GM12878 (cell line): ENCODE measurements at regions not wholly inside any gene's neighbourhood (a gene's known extent, or its start where the extent isn't known, plus 50 kb on each side); places are given as distances from the start of the nearest gene placed in this dataset.

Source experiments
- ATAC-seq: fragments of 200-7000 bp; cut with Tn5 transposase; 3 replicates; pipeline ENCODE4 v1.9.1; 2020; ENCODE audit warnings: mild to moderate bottlenecking, moderate library complexity
- BruUV-seq: library from RNA; stranded (reverse); fragments of 400-500 nt; replicated peaks from 2 replicates; lab custom pipeline; 2021; lab: Mats Ljungman, UMichigan
- CTCF ChIA-PET: fragments of 300-600 bp; sonication (Branson Sonifier 250); formaldehyde crosslinking; extraction: SDS; loops from one replicate; lab custom pipeline; 2021; ENCODE audit warnings: inconsistent platforms; lab: Yijun Ruan, JAX
- POLR2A ChIA-PET: fragments of 350-600 bp; formaldehyde crosslinking; extraction: SDS; loops from one replicate; lab custom pipeline; 2021; ENCODE audit warnings: inconsistent platforms; lab: Charles Lee
- RAD21 ChIA-PET: fragments of 300-600 bp; sonication (Branson Sonifier 250); formaldehyde crosslinking; loops from one replicate; lab custom pipeline; 2023; ENCODE audit warnings: antibody characterized with exemption; ENCODE audit not compliant: unreplicated experiment; lab: Charles Lee
- SMC1A ChIA-PET: fragments of 300-600 bp; sonication (Branson Sonifier 250); formaldehyde crosslinking; loops from one replicate; lab custom pipeline; 2023; ENCODE audit not compliant: unreplicated experiment, uncharacterized antibody; lab: Charles Lee
- DNase-seq: peaks from one replicate; pipeline ENCODE4 v3.0.0-alpha.2; 2011; ENCODE audit warnings: low read depth, low spot score
- FAIRE-seq: peaks from 3 replicates; lab custom pipeline; 2011; peaks lifted over from hg19 to GRCh38; lab: Jason Lieb, UNC
- H2AFZ ChIP-seq: 2 replicates; pipeline ENCODE4 v1.6.0; 2011; ENCODE audit warnings: low read depth, low read length, control low read depth; ENCODE audit not compliant: control insufficient read depth
- H3K27ac ChIP-seq: 2 replicates; pipeline ENCODE4 v1.5.1; 2011; ENCODE audit warnings: control low read depth; ENCODE audit not compliant: control insufficient read depth, insufficient read depth
- H3K27me3 ChIP-seq, 2 experiments: replicated peaks in 1 of 2; 2 replicates each; pipeline versions ENCODE4 v1.6.0 to v1.6.1; 2011; ENCODE audit warnings: low read length in 1 of 2; ENCODE audit not compliant: control insufficient read depth in 2 of 2, insufficient read depth in 2 of 2
- H3K36me3 ChIP-seq, 2 experiments: 2 replicates each; pipeline ENCODE4 v1.5.1; 2011; ENCODE audit warnings: low read length in 1 of 2; ENCODE audit not compliant: control insufficient read depth in 2 of 2, insufficient read depth in 2 of 2
- H3K4me1 ChIP-seq: 2 replicates; pipeline ENCODE4 v1.6.1; 2011; ENCODE audit warnings: mild to moderate bottlenecking, low read length, moderate library complexity, mixed read lengths; ENCODE audit not compliant: control insufficient read depth, insufficient read depth
- H3K4me2 ChIP-seq: 2 replicates; pipeline ENCODE4 v1.6.0; 2011; ENCODE audit warnings: control low read depth; ENCODE audit not compliant: control insufficient read depth, insufficient read depth
- H3K4me3 ChIP-seq: fragments of 200-600 bp; sonication (generic); 2 replicates; pipeline ENCODE4 v1.5.1; 2016
- H3K79me2 ChIP-seq: 2 replicates; pipeline ENCODE4 v1.6.0; 2011; ENCODE audit warnings: low read length; ENCODE audit not compliant: control insufficient read depth, insufficient read depth
- H3K9ac ChIP-seq: 2 replicates; pipeline ENCODE4 v1.8.0; 2011; ENCODE audit warnings: low read length, control low read depth, mixed read lengths; ENCODE audit not compliant: control insufficient read depth, insufficient read depth
- H3K9me3 ChIP-seq: replicated peaks from 3 replicates; pipeline ENCODE4 v1.5.1; 2011; ENCODE audit warnings: mild to moderate bottlenecking, low read length; ENCODE audit not compliant: control insufficient read depth, insufficient read depth
- H4K20me1 ChIP-seq: 2 replicates; pipeline ENCODE4 v1.6.0; 2011; ENCODE audit not compliant: control insufficient read depth, insufficient read depth
- BCL11A ChIP-seq: IDR thresholded peaks from 2 replicates; pipeline ENCODE4 v1.6.1; 2011; ENCODE audit warnings: low read depth, low read length
- ESRRA ChIP-seq: IDR thresholded peaks from 2 replicates; pipeline ENCODE4 v1.6.1; 2012; ENCODE audit warnings: mild to moderate bottlenecking, low read length, improper control_type of control experiment
- HDAC2 ChIP-seq: fragments of 200-600 bp; sonication (generic); IDR thresholded peaks from 2 replicates; pipeline ENCODE4 v1.6.1; 2017
- KDM1A ChIP-seq: fragments of 200-600 bp; sonication (generic); IDR thresholded peaks from 2 replicates; pipeline ENCODE4 v1.6.1; 2016; ENCODE audit warnings: borderline replicate concordance
- MYC ChIP-seq: IDR thresholded peaks from 2 replicates; pipeline ENCODE4 v1.6.1; 2011; ENCODE audit warnings: mild to moderate bottlenecking, low read length, moderate library complexity, inconsistent platforms; ENCODE audit not compliant: insufficient read depth, insufficient replicate concordance, insufficient read length, severe bottlenecking
- NR2C2 ChIP-seq: IDR thresholded peaks from 2 replicates; pipeline ENCODE4 v1.6.1; 2011; ENCODE audit warnings: borderline replicate concordance, low read depth; ENCODE audit not compliant: control insufficient read depth, insufficient read length
- POLR2AphosphoS5 ChIP-seq: IDR thresholded peaks from 2 replicates; pipeline ENCODE4 v1.6.1; 2011; ENCODE audit warnings: mild to moderate bottlenecking, low read length, inconsistent platforms
- SIN3A ChIP-seq: IDR thresholded peaks from 2 replicates; pipeline ENCODE4 v1.6.1; 2012; ENCODE audit warnings: low read depth, low read length, improper control_type of control experiment
- SP1 ChIP-seq: IDR thresholded peaks from one replicate; pipeline ENCODE4 v1.6.1; 2011; ENCODE audit warnings: low read depth, low read length
- ZNF274 ChIP-seq: IDR thresholded peaks from one replicate; pipeline ENCODE4 v1.8.0; 2011; ENCODE audit not compliant: insufficient read length, insufficient read depth
- WGBS: methylation state at CpG from one replicate; pipeline ENCODE4 v1.1.6; 2016; ENCODE audit warnings: low lambda C conversion rate; ENCODE audit not compliant: insufficient replicate concordance, insufficient coverage; ENCODE audit errors: missing lambda C conversion rate; 5-methylcytosine and 5-hydroxymethylcytosine counted together
- in situ Hi-C: fragments of 300-500 bp; cut with MboI; formaldehyde crosslinking; loops from 9 replicates; pipeline ENCODE4 v1.14.3; 2018; ENCODE audit warnings: mixed read lengths
- intact Hi-C: fragments of 100-400 bp; cut with micrococcal nuclease; formaldehyde crosslinking; loops from one replicate; pipeline ENCODE4 v1.14.2; 2022; ENCODE audit not compliant: unreplicated experiment
- TF ChIP-seq, protein P1 (sequence below): fragments of 450-650 bp; IDR thresholded peaks from 2 replicates; pipeline ENCODE4 v1.6.1; 2016; ENCODE audit warnings: mild to moderate bottlenecking, moderate library complexity, borderline replicate concordance
- TF ChIP-seq, protein P2 (sequence below): fragments of 450-650 bp; formaldehyde crosslinking; IDR thresholded peaks from 2 replicates; pipeline ENCODE4 v1.5.0; 2022; ENCODE audit warnings: mild to moderate bottlenecking, missing genetic modification characterization

DNA sequence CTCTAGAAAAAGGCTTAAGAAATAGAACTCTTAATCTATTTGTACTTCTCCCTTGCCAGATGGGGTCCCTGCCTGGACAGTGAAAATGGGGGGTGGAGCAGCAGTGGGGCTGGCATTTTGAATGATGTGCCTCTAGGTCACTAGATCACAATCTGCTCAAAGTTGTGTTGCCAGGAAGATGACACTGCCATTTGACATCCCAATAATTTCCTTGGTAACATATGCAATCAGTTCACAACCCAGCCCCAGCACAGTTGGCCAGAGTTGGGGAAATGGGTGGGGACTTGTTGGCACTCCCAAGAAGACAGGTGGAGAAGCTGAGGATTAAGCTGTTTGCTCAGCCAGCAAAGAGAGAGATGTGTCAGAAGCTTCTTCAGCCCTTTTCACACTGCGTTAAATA, 558.3 kb upstream of the KLHL29 start (continued):
- no peak for TF ChIP-seq BCL11A
- no peak for TF ChIP-seq ESRRA

DNA sequence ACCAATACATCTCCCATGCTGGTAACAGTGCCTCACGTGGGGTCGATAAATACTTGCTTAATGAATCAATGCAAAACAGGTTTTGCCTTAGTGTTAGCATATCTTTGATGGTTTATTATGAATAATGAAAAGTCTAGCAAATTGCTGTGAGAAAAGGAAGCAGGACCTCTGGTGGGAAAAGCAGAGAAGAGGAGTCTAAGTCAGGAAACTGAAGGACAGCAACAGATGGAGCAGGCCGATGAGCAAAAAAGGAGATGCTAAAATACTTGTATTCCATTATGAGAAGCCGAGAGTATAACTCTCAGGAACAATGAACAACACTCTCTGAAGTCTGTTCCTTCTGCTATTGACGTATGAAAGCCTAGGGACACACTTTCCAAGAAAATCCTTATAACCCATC, 555.2 kb upstream of the KLHL29 start:
- in situ Hi-C loops: no loop called here

DNA sequence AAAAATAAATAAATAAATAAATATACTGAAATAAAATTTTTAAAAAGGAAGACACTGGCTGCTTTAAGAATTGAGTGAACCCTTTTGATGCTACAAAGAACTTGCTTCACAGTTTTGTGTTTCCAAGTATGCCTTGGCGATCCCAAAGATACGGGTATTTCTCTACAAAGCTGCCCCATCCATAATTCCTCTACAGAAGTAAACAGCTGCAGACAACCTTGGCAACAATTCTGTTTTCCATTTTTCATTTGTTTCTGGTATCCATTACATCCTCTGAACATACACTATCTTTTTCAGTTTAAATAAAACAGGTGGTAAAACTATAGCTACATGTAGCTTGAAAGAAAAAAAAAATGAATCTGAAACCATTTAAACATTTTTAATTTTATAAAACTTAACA, 552.8 kb upstream of the KLHL29 start:
- no peaks in the 10 kb centered on the region for H3K36me3 ChIP-seq
- H2AFZ ChIP-seq: no peak overlapping the region
- H3K4me2 ChIP-seq: no peak overlapping the region
- no peaks in the 10 kb centered on the region for H3K4me1 ChIP-seq
- POLR2A ChIA-PET: interaction anchor here (1.0 kb wide), 1 partner anchor 10 kb away, joined by 3 read pairs; no protein-coding TSS in a partner anchor
- no peak overlapping the region for H3K9ac ChIP-seq
- H3K79me2 ChIP-seq: no peaks in the 10 kb centered on the region
- no peak for ATAC-seq
- H3K27ac ChIP-seq: no peak overlapping the region
- no peaks in the 10 kb centered on the region for H3K9me3 ChIP-seq
- H3K4me3 ChIP-seq: no peak overlapping the region
- no peak for FAIRE-seq
- SMC1A ChIA-PET: no interaction called here
- in situ Hi-C loops (no loop called here), intact Hi-C loops (no loop called here)
- no peak for DNase-seq
- no TSS peak for BruUV-seq
- H3K27me3 ChIP-seq: no peaks in the 10 kb centered on the region; a peak in 1 of 4 replicates
- RAD21 ChIA-PET: no interaction called here
- no peaks in the 10 kb centered on the region for H4K20me1 ChIP-seq
- WGBS: 43% methylated on average over 2 of the region's 2 CpGs
- TF ChIP-seq, protein P1, sequence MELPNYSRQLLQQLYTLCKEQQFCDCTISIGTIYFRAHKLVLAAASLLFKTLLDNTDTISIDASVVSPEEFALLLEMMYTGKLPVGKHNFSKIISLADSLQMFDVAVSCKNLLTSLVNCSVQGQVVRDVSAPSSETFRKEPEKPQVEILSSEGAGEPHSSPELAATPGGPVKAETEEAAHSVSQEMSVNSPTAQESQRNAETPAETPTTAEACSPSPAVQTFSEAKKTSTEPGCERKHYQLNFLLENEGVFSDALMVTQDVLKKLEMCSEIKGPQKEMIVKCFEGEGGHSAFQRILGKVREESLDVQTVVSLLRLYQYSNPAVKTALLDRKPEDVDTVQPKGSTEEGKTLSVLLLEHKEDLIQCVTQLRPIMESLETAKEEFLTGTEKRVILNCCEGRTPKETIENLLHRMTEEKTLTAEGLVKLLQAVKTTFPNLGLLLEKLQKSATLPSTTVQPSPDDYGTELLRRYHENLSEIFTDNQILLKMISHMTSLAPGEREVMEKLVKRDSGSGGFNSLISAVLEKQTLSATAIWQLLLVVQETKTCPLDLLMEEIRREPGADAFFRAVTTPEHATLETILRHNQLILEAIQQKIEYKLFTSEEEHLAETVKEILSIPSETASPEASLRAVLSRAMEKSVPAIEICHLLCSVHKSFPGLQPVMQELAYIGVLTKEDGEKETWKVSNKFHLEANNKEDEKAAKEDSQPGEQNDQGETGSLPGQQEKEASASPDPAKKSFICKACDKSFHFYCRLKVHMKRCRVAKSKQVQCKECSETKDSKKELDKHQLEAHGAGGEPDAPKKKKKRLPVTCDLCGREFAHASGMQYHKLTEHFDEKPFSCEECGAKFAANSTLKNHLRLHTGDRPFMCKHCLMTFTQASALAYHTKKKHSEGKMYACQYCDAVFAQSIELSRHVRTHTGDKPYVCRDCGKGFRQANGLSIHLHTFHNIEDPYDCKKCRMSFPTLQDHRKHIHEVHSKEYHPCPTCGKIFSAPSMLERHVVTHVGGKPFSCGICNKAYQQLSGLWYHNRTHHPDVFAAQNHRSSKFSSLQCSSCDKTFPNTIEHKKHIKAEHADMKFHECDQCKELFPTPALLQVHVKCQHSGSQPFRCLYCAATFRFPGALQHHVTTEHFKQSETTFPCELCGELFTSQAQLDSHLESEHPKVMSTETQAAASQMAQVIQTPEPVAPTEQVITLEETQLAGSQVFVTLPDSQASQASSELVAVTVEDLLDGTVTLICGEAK: no peak
- TF ChIP-seq POLR2AphosphoS5 (no peak), HDAC2 (no peak), KDM1A (no peak)
- TF ChIP-seq, protein P2, sequence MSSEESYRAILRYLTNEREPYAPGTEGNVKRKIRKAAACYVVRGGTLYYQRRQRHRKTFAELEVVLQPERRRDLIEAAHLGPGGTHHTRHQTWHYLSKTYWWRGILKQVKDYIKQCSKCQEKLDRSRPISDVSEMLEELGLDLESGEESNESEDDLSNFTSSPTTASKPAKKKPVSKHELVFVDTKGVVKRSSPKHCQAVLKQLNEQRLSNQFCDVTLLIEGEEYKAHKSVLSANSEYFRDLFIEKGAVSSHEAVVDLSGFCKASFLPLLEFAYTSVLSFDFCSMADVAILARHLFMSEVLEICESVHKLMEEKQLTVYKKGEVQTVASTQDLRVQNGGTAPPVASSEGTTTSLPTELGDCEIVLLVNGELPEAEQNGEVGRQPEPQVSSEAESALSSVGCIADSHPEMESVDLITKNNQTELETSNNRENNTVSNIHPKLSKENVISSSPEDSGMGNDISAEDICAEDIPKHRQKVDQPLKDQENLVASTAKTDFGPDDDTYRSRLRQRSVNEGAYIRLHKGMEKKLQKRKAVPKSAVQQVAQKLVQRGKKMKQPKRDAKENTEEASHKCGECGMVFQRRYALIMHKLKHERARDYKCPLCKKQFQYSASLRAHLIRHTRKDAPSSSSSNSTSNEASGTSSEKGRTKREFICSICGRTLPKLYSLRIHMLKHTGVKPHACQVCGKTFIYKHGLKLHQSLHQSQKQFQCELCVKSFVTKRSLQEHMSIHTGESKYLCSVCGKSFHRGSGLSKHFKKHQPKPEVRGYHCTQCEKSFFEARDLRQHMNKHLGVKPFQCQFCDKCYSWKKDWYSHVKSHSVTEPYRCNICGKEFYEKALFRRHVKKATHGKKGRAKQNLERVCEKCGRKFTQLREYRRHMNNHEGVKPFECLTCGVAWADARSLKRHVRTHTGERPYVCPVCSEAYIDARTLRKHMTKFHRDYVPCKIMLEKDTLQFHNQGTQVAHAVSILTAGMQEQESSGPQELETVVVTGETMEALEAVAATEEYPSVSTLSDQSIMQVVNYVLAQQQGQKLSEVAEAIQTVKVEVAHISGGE (CRISPR knock-in tag): no peak
- CTCF ChIA-PET: no interaction called here

More for the DNA sequence above, 555.2 kb upstream of the KLHL29 start:
- DNase-seq: no peak
- WGBS: 10% methylated on average over 5 of the region's 5 CpGs
- ChIA-PET SMC1A (no interaction called here), CTCF (no interaction called here), POLR2A (no interaction called here), RAD21 (no interaction called here)
- Histone ChIP-seq H3K4me3 (no peak overlapping the region), H2AFZ (no peak overlapping the region), H4K20me1 (no peaks in the 10 kb centered on the region), H3K36me3 (no peaks in the 10 kb centered on the region), H3K4me2 (no peak overlapping the region), H3K27me3 (no peaks in the 10 kb centered on the region; a peak in 1 of 4 replicates), H3K9ac (no peak overlapping the region), H3K27ac (no peak overlapping the region), H3K9me3 (no peaks in the 10 kb centered on the region), H3K79me2 (no peaks in the 10 kb centered on the region), H3K4me1 (no peaks in the 10 kb centered on the region)
- ATAC-seq: no peak
- FAIRE-seq: no peak
- TF ChIP-seq SP1: no peak
- no peak for TF ChIP-seq MYC
- no peak for TF ChIP-seq ZNF274
- no peak for TF ChIP-seq BCL11A
- no peak for TF ChIP-seq SIN3A
- TF ChIP-seq NR2C2: no peak
- no TSS peak for BruUV-seq
- intact Hi-C loops: no loop called here
